Epithelial cell of proximal tubule (primary cell): ENCODE measurements at regions not wholly inside any gene's neighbourhood (a gene's known extent, or its start where the extent isn't known, plus 50 kb on each side); places are given as distances from the start of the nearest gene placed in this dataset.
"Not testable (repeated sequence)": the region's sequence is repeated elsewhere in the genome, so short reads cannot be mapped to it uniquely, and the experiment has no call there.

Experiments used
- DNase-seq: peaks from one replicate; pipeline ENCODE4 v3.0.0-alpha.2; 2011; ENCODE audit warnings: low read depth
- H3K4me3 ChIP-seq: 2 replicates; pipeline ENCODE4 v1.5.1; 2011; ENCODE audit warnings: low read depth, mild to moderate bottlenecking, low read length
- TF ChIP-seq, protein P1 (sequence below): conservative IDR thresholded peaks from 2 replicates; pipeline ENCODE4 v1.5.1; 2012; ENCODE audit warnings: low read depth, mild to moderate bottlenecking, low read length

DNA sequence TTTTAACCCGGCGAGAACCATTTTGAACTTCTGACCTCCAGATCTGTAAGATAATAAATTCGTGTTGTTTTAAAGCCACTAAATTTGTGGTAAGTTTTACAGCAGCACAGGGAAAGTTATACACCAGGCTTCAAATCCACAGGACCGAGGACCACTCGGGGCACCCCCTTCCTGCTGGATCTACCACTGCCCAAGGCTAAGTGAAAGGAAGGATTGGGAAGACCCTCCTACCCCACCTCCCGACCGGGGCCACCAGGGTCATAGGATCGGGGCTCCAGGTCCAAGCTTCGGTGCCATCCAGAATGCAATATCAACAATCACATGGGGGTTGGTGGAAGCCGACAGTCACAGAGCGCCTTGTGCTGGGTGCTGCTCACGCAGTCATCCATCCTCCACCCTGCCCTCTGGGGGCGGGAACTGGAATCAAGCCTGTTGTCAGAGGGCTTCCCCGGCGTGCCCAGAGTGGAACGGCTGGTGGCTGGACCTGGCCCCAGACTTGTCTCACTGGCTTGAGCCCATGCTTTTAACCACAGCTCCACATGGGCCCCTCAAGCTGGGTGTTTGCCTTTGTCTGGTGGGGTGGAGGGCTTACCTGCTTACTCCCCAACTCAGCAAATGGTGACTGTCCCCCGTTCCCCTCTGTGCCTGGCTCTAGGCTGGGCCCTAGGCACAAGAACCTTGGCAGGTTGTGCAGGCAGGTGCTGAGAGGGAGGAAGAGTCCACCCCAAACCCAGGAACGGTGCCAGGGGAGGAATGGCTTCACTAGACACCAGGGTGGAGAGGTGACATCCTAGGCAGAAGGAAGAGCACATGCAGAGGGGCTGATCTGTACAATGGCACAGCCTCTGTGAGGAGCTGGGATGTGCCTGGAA lies 180.3 kb upstream of the RTL1 start:
- H3K4me3 ChIP-seq: no peak overlapping the region
- TF ChIP-seq, protein P1, sequence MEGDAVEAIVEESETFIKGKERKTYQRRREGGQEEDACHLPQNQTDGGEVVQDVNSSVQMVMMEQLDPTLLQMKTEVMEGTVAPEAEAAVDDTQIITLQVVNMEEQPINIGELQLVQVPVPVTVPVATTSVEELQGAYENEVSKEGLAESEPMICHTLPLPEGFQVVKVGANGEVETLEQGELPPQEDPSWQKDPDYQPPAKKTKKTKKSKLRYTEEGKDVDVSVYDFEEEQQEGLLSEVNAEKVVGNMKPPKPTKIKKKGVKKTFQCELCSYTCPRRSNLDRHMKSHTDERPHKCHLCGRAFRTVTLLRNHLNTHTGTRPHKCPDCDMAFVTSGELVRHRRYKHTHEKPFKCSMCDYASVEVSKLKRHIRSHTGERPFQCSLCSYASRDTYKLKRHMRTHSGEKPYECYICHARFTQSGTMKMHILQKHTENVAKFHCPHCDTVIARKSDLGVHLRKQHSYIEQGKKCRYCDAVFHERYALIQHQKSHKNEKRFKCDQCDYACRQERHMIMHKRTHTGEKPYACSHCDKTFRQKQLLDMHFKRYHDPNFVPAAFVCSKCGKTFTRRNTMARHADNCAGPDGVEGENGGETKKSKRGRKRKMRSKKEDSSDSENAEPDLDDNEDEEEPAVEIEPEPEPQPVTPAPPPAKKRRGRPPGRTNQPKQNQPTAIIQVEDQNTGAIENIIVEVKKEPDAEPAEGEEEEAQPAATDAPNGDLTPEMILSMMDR: peak; percentile 33
- no peak for DNase-seq

DNA sequence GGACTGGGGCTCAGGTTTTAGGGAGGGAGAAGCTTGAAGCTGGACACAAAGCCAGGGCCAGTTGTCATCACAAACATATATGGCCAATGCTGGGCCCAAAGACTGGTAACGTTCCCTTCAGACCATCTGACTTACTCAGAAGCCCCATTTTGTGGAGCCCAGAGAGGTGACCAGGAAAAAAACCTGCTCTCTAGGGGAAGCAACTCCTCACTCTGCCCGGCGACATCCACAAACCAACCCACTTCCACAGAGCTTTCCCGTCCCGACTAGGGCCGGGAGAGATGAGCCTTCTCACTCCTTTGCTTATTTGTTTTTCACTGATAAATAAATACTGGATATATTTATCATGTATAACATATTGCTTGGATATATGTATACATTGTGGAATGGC lies 180.9 kb upstream of the RTL1 start:
- H3K4me3 ChIP-seq: no peak overlapping the region
- TF ChIP-seq, protein P1: no peak

DNA sequence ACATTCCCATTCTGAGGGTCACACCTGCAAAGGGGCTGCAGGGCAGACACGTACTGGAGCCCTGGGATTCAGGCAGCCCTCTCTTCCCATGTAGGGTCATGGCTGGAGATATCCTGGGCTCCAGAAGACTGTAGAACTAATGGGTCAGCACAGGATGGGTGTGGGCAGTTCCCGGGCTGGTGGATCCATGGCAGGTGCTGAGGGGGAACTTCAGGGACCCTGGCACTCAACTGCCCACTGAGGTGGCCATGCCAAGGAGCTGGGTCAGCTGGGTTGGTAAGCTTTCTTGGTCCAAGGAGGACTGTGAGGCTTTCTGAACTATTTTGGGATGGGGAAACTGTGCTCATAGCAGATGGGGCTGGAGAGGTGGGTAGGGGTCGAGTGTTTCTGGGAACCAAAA lies 183.4 kb upstream of the RTL1 start:
- TF ChIP-seq, protein P1: no peak

More for the DNA sequence above, 180.9 kb upstream of the RTL1 start:
- no peak for DNase-seq

DNA sequence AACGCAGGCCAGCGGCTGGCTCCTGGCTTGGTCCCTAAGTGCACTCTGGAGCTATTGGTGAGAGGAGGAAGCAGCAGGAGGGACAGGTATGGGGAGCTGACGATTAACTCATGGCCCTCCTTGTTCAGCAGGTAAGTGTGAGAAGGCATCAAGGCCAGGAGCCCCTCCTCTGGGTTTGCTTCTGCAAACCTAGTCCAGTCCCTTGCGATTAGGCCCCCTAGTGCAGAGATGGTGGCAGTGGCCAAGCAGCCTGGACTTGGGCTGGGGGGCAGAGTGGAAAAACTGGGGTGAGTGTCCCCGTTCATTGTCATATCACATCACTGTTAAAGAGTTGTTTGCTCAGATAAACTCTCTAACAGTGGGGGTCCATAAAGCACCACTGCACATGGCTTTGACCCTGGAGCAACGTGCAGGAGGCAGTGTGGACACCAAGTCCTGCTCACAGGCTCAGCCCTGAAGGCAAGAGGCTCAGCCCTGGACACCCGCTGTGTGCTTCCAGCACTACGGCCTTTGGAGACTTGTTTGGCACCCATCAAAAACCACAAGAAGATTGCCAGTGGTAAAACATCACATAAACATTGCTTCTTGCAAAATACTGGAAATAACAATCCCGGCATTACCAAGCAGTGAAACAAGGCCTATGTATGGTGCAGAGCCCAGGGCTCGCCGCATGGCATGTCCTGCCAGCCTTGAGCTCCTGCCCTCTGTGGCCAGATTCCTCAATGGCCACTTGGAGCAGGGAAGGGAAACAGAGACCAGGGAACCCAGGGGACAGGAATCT lies 184.3 kb upstream of the RTL1 start:
- no peak for DNase-seq
- TF ChIP-seq, protein P1: no peak
- H3K4me3 ChIP-seq: no peak overlapping the region

More for the DNA sequence above, 183.4 kb upstream of the RTL1 start:
- no peak overlapping the region for H3K4me3 ChIP-seq
- DNase-seq: no peak

DNA sequence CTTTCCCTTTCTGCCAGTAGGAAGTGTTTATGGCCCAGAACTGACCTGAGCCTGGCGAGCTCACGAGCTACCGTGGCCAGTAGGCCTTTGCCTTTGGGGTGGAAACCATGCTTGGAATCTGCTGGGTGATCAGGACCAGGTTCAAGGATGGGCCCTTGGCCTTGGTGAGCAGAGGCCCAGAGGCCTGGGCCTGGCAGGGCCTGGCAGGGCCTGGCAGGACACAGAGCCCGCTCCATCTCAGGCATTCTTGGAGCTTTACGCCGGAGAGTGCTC lies 184.8 kb upstream of the RTL1 start:
- DNase-seq: no peak
- TF ChIP-seq, protein P1: no peak
- no peak overlapping the region for H3K4me3 ChIP-seq

DNA sequence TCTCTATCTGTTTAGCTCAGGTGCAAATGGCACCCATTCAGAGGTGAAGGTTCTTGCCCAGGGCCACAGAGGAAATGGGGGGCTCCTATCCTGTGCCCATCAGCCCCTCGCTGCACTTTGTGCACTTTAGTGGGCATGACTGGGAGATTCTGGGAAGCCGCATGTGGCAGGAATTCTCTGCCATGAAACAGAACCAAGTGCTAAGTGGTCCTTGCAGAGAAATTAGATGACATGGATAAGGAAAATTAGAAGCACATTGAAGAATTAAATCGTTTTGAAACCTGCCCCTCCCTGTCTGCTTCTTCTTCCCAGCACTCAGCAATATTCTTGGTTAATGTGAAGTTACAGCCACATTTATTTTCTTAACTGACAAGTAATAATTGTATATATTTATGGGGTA lies 185.2 kb upstream of the RTL1 start:
- no peak for DNase-seq
- TF ChIP-seq, protein P1: no peak
- no peak overlapping the region for H3K4me3 ChIP-seq

DNA sequence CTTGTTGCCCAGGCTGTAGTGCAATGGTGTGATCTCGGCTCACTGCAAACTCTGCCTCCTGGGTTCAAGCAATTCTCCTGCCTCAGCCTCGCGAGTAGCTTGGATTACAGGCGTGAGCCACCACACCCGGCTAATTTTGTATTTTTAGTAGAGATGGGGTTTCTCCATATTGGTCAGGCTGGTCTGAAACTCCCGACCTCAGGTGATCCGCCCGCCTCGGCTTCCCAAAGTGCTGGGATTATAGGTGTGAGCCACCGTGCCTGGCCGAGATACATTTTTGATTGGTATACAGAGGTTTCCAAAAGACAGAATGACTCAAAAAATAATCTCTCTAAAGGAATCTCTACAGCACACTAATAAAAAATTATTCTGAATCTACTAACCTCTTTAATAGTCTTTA lies 187.0 kb upstream of the RTL1 start:
- not testable (repeated sequence) for DNase-seq, H3K4me3 ChIP-seq
